ENCODE measurements at regions not wholly inside any gene's neighbourhood (a gene's known extent, or its start where the extent isn't known, plus 50 kb on each side); places are given as distances from the start of the nearest gene placed in this dataset.
"Not testable (repeated sequence)": the region's sequence is repeated elsewhere in the genome, so short reads cannot be mapped to it uniquely, and the experiment has no call there.

DNA sequence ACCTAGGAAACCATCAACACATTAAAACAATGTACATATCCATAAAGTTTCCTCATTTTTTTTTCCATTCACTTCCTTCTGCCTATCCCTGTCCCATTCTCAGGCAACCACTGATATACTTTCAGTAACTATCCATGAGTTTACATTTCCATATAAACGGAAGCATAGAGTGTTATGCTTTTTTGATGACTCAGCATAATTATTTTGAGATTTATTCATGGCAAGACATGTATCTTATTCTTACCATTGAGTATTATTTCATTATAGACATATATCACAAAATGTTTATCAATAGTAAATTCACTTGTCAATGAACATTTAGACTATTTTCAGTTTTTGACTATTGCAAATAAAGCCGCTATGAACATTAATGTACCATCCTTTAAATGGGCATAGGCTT lies 1786.8 kb upstream of the ACO1 start (continued):
- no peak for TF ChIP-seq ZNF274 (IDR thresholded peaks at IDR 0.05; ENCODE audit: low read depth, low read length)

DNA sequence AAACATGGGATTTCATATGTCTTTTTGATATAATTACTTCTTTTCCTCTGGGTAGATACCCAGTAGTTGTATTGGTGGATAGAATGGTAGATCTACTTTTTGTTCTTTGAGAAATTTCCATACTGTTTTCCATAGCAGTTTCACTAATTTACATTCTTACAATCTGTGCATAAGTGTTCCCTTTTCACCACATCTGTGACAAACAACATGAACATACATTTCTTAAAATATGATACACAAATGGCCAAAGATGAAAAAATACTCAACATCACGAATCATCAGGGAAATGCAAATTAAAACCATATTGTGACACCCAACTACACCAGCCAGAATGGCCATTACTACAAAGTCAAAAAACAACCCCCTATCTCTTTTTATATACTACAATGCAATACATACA lies 1778.5 kb upstream of the ACO1 start:
- H3K4me1 ChIP-seq (ENCODE audit: control insufficient read depth in 1 of 2, insufficient read depth in 2 of 2, low read length in 2 of 2) = no peaks in the 10 kb centered on the region
- H3K9me2 ChIP-seq (ENCODE audit: insufficient read depth) = no peaks in the 10 kb centered on the region
- no peak overlapping the region for H3K27ac ChIP-seq (ENCODE audit: low read depth, low read length)
- H3K9me3 ChIP-seq (ENCODE audit: control insufficient read depth in 1 of 2, insufficient read depth in 1 of 2, low read depth in 1 of 2, low read length in 2 of 2) = no peaks in the 10 kb centered on the region
- POLR2A ChIA-PET = no interaction called here
- intact Hi-C loops (cut with micrococcal nuclease) = no loop called here
- H3K4me2 ChIP-seq (ENCODE audit: low read length) = no peak overlapping the region
- DNase-seq (ENCODE audit: low read depth, low spot score) (no peak), ATAC-seq (no peak)
- no peaks in the 10 kb centered on the region for H3K36me3 ChIP-seq (ENCODE audit: control insufficient read depth in 1 of 2, insufficient read depth in 2 of 2, low read length in 2 of 2)
- no peak overlapping the region for H3K9ac ChIP-seq (ENCODE audit: low read length)
- H3K79me2 ChIP-seq (ENCODE audit: insufficient read depth, low read length) = no peaks in the 10 kb centered on the region
- H3K27me3 ChIP-seq (ENCODE audit: insufficient read depth, low read length) = no peaks in the 10 kb centered on the region
- no peak overlapping the region for H3K4me3 ChIP-seq (replicated peaks in 1 of 2; ENCODE audit: low read depth in 1 of 2, low read length in 2 of 2)
- TF ChIP-seq JUND (IDR thresholded peaks at IDR 0.05) (no peak), ELF1 (IDR thresholded peaks at IDR 0.05; ENCODE audit: borderline replicate concordance, low read depth) (no peak)
- RAD21 ChIA-PET (ENCODE audit: low non-redundant PET in 1 of 2, low total read pairs in 2 of 2, uncharacterized antibody in 2 of 2, unreplicated experiment in 2 of 2) = no interaction called here
- no peak overlapping the region for H2AFZ ChIP-seq (ENCODE audit: low read depth, low read length, poor library complexity, severe bottlenecking)
- no peaks in the 10 kb centered on the region for H4K20me1 ChIP-seq (ENCODE audit: insufficient read depth)
- no TSS peak for BruUV-seq (replicated peaks)
- CTCF ChIA-PET = no interaction called here

DNA sequence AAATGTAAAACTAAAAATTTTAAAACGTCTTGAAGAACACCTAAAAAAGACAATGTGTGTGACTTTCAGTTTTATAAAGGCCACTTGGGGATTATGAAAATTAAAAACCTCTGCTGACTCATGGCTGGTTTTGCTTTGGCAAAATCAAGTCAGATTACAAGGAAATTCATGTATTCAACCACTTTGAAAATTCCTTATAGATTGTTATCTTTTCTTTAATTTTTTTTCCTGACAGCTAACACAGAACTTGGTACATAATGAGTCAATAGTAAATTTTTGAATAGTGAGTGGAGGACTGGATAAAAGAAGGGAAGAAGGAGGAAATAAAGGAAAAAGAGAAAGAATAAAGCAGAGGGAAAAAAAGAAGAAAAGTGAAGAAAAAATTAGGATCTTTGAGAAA lies 1774.7 kb upstream of the ACO1 start:
- ChIA-PET CTCF (no interaction called here), POLR2A (no interaction called here), RAD21 (ENCODE audit: low non-redundant PET in 1 of 2, low total read pairs in 2 of 2, uncharacterized antibody in 2 of 2, unreplicated experiment in 2 of 2) (no interaction called here)
- BruUV-seq (replicated peaks) = no TSS peak
- Histone ChIP-seq H2AFZ (ENCODE audit: low read depth, low read length, poor library complexity, severe bottlenecking) (no peak overlapping the region), H3K9me2 (ENCODE audit: insufficient read depth) (no peaks in the 10 kb centered on the region), H3K4me2 (ENCODE audit: low read length) (no peak overlapping the region), H3K27ac (ENCODE audit: low read depth, low read length) (no peak overlapping the region), H3K9me3 (ENCODE audit: control insufficient read depth in 1 of 2, insufficient read depth in 1 of 2, low read depth in 1 of 2, low read length in 2 of 2) (no peaks in the 10 kb centered on the region), H3K4me3 (replicated peaks in 1 of 2; ENCODE audit: low read depth in 1 of 2, low read length in 2 of 2) (no peak overlapping the region), H3K4me1 (ENCODE audit: control insufficient read depth in 1 of 2, insufficient read depth in 2 of 2, low read length in 2 of 2) (no peaks in the 10 kb centered on the region), H3K27me3 (ENCODE audit: insufficient read depth, low read length) (no peaks in the 10 kb centered on the region), H3K79me2 (ENCODE audit: insufficient read depth, low read length) (no peaks in the 10 kb centered on the region), H4K20me1 (ENCODE audit: insufficient read depth) (no peaks in the 10 kb centered on the region), H3K9ac (ENCODE audit: low read length) (no peak overlapping the region), H3K36me3 (ENCODE audit: control insufficient read depth in 1 of 2, insufficient read depth in 2 of 2, low read length in 2 of 2) (no peaks in the 10 kb centered on the region)
- intact Hi-C loops (cut with micrococcal nuclease) = no loop called here
- no peak for ATAC-seq
- TF ChIP-seq SP1 (IDR thresholded peaks at IDR 0.05; ENCODE audit: low read depth) (no peak), TCF7L2 (IDR thresholded peaks at IDR 0.05; ENCODE audit: borderline replicate concordance, extremely low read depth, insufficient read depth, insufficient read length) (no peak), SRF (IDR thresholded peaks at IDR 0.05; ENCODE audit: low read depth) (no peak), CBX3 (IDR thresholded peaks at IDR 0.05; ENCODE audit: low read depth) (no peak), FOSL1 (IDR thresholded peaks at IDR 0.05; ENCODE audit: low read depth) (no peak), SIN3A (IDR thresholded peaks at IDR 0.05; ENCODE audit: low read depth) (no peak), EZH2phosphoT487 (IDR thresholded peaks at IDR 0.05; ENCODE audit: borderline replicate concordance) (no peak), POLR2AphosphoS5 (IDR thresholded peaks at IDR 0.05; ENCODE audit: low read depth, low read length) (no peak), CTCF (IDR thresholded peaks at IDR 0.05 in 2 of 3, conservative IDR thresholded peaks at IDR 0.05 in 1 of 3; ENCODE audit: borderline replicate concordance in 1 of 3, insufficient read depth in 1 of 3, low read depth in 2 of 3, low read length in 2 of 3) (no peak)
- DNase-seq (ENCODE audit: low read depth, low spot score) = no peak

DNA sequence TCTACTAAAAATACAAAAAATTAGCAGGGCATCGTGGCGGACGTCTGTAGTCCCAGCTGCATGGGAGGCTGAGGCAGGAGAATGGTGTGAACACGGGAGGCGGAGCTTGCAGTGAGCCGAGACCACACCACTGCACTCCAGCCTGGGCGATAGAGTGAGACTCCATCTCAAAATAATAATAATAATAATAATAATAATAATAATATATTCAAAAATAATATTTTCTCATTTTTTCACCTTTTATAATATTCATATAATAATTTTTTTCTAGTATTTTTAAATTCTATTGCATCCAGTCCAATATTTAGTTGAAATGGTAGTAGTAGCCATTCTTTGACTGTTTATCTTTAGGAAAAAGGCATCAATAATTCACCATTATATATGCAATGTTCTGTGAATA lies 1767.7 kb upstream of the ACO1 start:
- ATAC-seq; intact Hi-C loops (cut with micrococcal nuclease); POLR2A ChIA-PET; H3K4me2 ChIP-seq (ENCODE audit: low read length); H2AFZ ChIP-seq (ENCODE audit: low read depth, low read length, poor library complexity, severe bottlenecking); BruUV-seq (replicated peaks); H3K4me1 ChIP-seq (ENCODE audit: control insufficient read depth in 1 of 2, insufficient read depth in 2 of 2, low read length in 2 of 2); CTCF ChIA-PET; H3K79me2 ChIP-seq (ENCODE audit: insufficient read depth, low read length); H4K20me1 ChIP-seq (ENCODE audit: insufficient read depth); H3K4me3 ChIP-seq (replicated peaks in 1 of 2; ENCODE audit: low read depth in 1 of 2, low read length in 2 of 2); H3K9me2 ChIP-seq (ENCODE audit: insufficient read depth); H3K9me3 ChIP-seq (ENCODE audit: control insufficient read depth in 1 of 2, insufficient read depth in 1 of 2, low read depth in 1 of 2, low read length in 2 of 2); H3K36me3 ChIP-seq (ENCODE audit: control insufficient read depth in 1 of 2, insufficient read depth in 2 of 2, low read length in 2 of 2); H3K27ac ChIP-seq (ENCODE audit: low read depth, low read length); RAD21 ChIA-PET (ENCODE audit: low non-redundant PET in 1 of 2, low total read pairs in 2 of 2, uncharacterized antibody in 2 of 2, unreplicated experiment in 2 of 2); H3K9ac ChIP-seq (ENCODE audit: low read length); DNase-seq (ENCODE audit: low read depth, low spot score); H3K27me3 ChIP-seq (ENCODE audit: insufficient read depth, low read length): not testable (repeated sequence)
